ENCODE measurements at regions not wholly inside any gene's neighbourhood (a gene's known extent, or its start where the extent isn't known, plus 50 kb on each side); places are given as distances from the start of the nearest gene placed in this dataset.

DNA sequence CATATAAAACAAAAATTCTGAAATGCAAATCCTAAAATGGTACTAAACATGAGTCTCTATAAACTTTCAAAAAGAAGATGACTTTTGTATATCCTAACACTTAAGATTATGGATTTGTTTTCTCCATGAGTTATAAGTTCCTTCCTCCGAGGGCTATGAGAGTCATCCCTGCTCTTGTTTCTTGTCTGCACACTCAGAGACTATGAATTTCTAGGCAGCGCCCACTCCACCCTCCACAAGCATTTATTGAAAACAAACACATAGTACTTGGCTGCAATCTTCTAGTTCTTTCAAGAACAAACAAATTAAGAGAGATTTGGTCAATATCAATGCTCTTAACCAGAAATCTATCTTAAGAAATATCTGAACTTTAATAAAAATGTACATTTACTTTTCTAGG, 211.7 kb downstream of the DKK1 start:
- no peak for DNase-seq
- Histone ChIP-seq H3K27ac (no peak overlapping the region), H3K9me3 (no peaks in the 10 kb centered on the region), H3K36me3 (no peaks in the 10 kb centered on the region), H3K4me1 (no peaks in the 10 kb centered on the region), H3K4me3 (no peak overlapping the region), H3K27me3 (no peaks in the 10 kb centered on the region)
- FAIRE-seq = no peak
- WGBS, 2 donors = 70 to 76% methylated on average over 2 of the region's 2 CpGs
- intact Hi-C loops (cut with DNase I) = no loop called here
- no peak for ATAC-seq
- TF ChIP-seq, protein P1, sequence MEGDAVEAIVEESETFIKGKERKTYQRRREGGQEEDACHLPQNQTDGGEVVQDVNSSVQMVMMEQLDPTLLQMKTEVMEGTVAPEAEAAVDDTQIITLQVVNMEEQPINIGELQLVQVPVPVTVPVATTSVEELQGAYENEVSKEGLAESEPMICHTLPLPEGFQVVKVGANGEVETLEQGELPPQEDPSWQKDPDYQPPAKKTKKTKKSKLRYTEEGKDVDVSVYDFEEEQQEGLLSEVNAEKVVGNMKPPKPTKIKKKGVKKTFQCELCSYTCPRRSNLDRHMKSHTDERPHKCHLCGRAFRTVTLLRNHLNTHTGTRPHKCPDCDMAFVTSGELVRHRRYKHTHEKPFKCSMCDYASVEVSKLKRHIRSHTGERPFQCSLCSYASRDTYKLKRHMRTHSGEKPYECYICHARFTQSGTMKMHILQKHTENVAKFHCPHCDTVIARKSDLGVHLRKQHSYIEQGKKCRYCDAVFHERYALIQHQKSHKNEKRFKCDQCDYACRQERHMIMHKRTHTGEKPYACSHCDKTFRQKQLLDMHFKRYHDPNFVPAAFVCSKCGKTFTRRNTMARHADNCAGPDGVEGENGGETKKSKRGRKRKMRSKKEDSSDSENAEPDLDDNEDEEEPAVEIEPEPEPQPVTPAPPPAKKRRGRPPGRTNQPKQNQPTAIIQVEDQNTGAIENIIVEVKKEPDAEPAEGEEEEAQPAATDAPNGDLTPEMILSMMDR (IDR thresholded peaks at IDR 0.05) = no peak

DNA sequence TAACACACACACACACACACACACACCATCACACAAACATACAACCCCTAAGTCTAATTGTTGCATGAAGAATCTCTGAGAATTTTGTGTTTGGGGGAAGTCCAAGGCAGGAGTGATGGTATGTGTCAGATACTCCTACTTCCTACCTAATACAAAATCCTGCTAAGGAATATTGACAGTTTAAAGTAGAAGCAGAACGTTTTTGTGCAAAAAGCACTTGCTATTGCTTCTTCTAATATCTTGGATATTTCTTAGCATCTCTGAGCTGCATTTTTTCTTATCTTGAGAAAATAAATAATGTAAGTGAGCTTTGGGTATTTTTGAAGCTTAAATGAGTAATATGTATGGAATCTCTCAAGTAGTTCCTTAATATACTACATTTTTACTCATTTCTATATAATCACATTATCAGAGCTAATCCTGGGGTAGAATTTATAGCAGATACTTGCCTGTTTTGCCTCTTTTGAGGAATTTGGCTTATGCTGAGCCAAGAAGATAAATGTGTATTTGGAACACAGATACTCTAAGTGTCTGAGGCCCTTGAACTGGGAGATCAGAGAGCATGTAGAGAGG, 212.3 kb downstream of the DKK1 start:
- DNase-seq (no peak), FAIRE-seq (no peak), ATAC-seq (no peak)
- no peaks in the 10 kb centered on the region for H3K36me3 ChIP-seq
- 14 to 20% methylated on average over 1 of the region's 1 CpG for WGBS, 2 donors
- TF ChIP-seq, protein P1 (IDR thresholded peaks at IDR 0.05) = no peak
- no peaks in the 10 kb centered on the region for H3K27me3 ChIP-seq
- no peaks in the 10 kb centered on the region for H3K4me1 ChIP-seq
- H3K27ac ChIP-seq = no peak overlapping the region
- intact Hi-C loops (cut with DNase I) = no loop called here
- no peaks in the 10 kb centered on the region for H3K9me3 ChIP-seq
- no peak overlapping the region for H3K4me3 ChIP-seq

DNA sequence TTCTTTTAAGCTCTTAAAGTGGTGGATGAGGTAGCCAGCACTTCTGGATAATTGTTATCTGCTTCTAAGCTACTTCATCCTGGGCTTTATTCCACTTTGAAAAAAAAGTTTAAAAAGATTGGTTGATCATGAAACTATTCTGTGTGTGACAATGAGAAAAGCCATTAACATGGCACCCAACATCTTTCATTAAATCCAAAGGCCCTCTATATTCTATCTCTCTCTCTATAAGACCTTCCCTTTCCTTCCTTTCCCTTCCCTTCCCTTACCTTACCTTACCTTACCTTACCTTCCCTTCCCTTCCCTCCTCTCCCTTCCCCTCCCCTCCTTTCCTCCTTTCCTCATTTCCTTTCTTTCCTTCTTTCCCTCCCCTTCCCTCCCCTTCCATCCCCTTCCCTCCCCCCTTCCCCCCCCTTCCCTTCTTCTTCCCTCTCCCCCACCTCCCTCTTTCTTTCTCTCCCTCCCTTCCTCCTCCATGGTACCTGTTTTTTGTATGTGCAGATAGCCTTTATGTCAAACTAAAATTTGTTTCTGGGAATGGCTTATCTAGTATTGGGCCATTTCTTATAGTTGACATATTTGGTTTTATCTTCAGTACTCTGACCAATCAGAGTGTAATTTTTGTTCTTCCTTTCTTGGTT, 218.7 kb downstream of the DKK1 start:
- intact Hi-C loops (cut with DNase I) = no loop called here
- no peak for ATAC-seq
- no peak overlapping the region for H3K4me3 ChIP-seq
- DNase-seq = no peak
- no peaks in the 10 kb centered on the region for H3K9me3 ChIP-seq
- no peaks in the 10 kb centered on the region for H3K36me3 ChIP-seq
- TF ChIP-seq, protein P1 (IDR thresholded peaks at IDR 0.05) = no peak
- H3K27ac ChIP-seq = no peak overlapping the region
- no peaks in the 10 kb centered on the region for H3K4me1 ChIP-seq
- H3K27me3 ChIP-seq = no peaks in the 10 kb centered on the region
- no peak for FAIRE-seq

DNA sequence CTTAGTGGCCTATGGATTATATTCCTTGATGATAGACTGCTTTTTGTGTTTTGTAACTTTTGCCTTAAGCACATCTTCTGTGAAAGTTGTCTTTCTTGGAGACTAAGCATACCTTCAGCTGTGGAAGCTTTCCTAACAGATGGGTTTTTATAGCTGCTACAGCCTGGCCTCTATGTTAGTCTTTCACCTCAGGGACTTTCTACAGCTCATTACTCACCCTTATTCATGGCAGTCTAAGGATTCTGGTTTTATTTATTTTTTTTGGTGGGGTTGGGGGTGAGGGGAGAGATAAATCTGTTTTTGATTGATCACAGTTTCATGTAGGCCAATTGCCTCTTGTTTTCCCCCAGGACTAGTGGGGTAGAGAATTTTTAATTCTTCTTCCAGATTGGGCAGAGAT, 219.9 kb downstream of the DKK1 start:
- no peak for ATAC-seq
- Histone ChIP-seq H3K9me3 (no peaks in the 10 kb centered on the region), H3K27ac (no peak overlapping the region), H3K4me3 (no peak overlapping the region), H3K4me1 (no peaks in the 10 kb centered on the region), H3K27me3 (no peaks in the 10 kb centered on the region), H3K36me3 (no peaks in the 10 kb centered on the region)
- DNase-seq = no peak
- TF ChIP-seq, protein P1 (IDR thresholded peaks at IDR 0.05) = no peak
- FAIRE-seq = no peak
- intact Hi-C loops (cut with DNase I) = no loop called here

DNA sequence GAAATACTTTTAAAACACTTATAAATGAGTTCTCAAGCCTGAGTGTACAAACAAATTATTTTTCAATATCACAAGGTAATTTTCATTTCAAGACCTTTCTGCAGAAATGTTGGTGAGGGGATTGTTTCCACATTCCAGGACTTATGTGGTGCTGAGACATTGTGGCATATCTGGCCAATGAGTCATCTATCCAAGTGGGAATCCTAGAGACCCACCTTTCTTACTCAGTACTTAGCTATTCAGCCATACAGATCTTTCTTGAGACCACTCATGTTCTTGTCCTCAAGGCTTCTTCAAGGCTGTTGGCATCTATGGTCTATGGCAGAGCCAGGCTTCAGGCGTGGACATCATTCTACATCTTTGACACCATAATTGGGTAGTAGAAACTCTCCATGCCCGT, 225.4 kb downstream of the DKK1 start:
- TF ChIP-seq, protein P1 (IDR thresholded peaks at IDR 0.05) = no peak
- ATAC-seq = no peak
- Histone ChIP-seq H3K4me1 (no peaks in the 10 kb centered on the region), H3K27me3 (no peaks in the 10 kb centered on the region), H3K9me3 (no peaks in the 10 kb centered on the region), H3K4me3 (no peak overlapping the region), H3K27ac (no peak overlapping the region), H3K36me3 (no peaks in the 10 kb centered on the region)
- FAIRE-seq = no peak
- DNase-seq = no peak
- WGBS, 2 donors = 57 to 64% methylated on average over 2 of the region's 2 CpGs
- intact Hi-C loops (cut with DNase I) = no loop called here

Data from pancreas (tissue), 10 donors.